Activated CD4-positive, alpha-beta T cell treated with anti-CD3 and anti-CD28 coated beads, Interleukin-2, Interleukin-4, amounts not matched to agents 100 ng/mL and 50 ng/mL, durations not matched to agents 16 hours and 8 hours (primary cell): ENCODE measurements at regions not wholly inside any gene's neighbourhood (a gene's known extent, or its start where the extent isn't known, plus 50 kb on each side); places are given as distances from the start of the nearest gene placed in this dataset.

Source experiments
- DNase-seq: peaks from one replicate; pipeline ENCODE4 v3.0.0-alpha.2; 2020; ENCODE audit warnings: low spot score

DNA sequence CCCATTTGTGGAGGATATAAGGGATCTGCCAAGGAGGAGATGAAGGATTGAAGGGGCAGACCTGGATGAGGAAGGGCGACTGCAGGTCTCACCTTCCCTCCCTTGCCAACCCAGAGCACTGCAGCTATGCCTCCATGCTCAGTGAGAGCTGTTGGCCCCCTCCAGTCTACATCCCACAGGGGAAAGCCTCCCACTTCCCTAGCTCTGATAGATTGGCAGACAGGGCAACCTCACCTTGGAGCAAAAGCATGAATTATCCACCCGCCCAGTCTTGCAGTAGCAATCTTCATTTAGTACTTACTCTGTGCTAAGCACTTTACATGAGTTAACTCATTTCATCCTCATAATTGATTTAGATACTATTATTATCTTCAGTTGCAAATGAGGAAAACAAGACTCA is 70.4 kb upstream of the SMNDC1 start:
- DNase-seq, result no peak

DNA sequence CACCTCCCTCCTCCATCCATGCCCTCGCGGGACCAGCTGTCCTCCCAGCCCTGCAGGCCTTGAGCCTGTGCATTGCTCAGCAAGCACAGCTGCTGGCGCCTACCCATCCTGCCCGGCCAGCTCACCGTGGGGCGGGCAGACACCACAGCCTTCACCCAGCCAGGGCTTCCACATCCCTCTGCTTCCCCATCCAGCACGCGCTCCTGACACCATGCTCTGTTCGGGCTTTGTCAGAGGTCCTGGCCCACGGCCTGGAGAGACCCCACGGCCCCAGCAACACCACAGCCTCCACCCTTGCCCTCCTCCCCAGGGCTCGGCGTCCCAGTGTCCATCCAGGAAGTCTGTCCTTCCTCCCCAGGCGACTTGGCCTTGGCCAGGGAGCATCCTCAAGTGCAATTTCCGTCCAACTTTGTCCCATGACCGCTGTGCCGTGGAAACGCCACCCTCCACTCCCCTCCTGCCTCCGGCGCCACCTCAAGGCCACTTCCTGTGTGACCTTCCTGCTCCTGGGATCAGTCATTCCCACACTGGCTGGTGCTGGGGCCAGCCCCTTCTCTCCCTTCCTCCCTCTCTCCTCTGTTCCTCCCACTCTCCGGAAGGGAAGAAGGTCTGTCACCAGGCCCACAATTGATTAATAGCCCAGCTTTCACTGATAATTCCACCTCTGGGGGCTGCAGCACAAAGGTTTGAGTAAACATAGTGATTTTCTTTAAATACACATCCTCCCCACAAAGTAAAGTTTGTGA is 71.5 kb upstream of the SMNDC1 start:
- no peak for DNase-seq

DNA sequence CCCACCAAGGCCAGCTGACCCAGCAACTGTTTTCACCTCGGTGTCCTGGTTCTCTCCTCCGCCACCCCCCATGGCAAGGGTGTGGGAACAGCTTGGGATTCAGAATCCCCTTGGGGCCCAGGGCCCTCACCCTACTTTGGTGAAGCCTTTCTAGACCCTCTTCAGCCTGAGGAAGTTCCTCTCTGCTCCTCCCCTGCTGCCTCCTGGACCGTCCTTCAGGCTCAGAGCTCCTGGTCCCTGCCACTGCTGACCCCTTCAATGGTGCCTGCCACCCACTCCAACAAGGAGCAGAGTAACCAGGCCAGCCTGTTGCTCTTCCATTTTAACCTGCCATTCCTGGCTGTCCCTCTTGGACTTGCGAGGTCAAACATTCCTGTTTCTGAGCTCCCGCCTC is 72.0 kb upstream of the SMNDC1 start:
- DNase-seq, result no peak

DNA sequence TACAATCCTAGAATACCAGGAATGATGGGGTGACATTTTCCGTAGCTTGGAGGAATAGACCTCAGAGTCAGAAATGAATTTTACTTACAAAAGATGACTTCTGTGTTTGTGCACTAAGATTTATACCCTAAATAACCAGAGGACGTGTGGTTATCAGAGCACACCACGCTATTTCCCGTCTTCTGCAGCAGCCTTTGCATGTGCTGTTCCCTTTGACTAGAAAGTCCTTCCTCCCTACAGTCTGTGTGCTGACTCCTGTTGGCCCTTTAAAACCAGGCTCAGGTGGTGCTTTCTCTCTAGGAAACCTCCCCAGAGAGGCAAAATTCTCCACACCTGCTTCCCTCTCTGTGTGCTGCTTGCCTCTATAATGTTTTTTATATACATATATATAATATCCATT is 73.3 kb upstream of the SMNDC1 start:
- no peak for DNase-seq

DNA sequence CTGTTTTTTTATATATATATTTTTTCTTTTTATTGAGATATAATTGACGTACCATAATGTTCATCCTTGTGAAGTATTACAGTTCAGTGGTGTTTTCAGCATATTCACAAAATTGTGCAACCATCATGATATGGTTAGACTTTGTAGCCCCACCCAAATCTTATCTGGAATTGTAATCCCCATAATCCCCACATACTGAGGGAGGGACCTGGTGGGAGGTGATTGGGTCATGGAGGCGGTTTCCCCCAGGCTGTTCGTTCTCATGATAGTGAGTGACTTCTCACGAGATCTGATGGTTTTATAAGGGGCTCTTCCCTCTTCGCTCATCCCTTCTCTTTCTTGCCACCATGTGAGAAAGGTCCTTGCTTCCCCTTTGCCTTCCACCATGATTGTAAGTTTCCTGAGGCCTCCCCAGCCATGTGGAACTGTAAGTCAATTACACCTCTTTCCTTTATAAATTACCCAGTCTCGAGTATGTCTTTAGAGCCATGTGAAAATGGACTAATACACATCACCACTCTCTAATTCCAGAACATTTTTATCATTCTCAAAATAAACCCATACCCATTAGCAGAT is 73.9 kb upstream of the SMNDC1 start:
- no peak for DNase-seq

DNA sequence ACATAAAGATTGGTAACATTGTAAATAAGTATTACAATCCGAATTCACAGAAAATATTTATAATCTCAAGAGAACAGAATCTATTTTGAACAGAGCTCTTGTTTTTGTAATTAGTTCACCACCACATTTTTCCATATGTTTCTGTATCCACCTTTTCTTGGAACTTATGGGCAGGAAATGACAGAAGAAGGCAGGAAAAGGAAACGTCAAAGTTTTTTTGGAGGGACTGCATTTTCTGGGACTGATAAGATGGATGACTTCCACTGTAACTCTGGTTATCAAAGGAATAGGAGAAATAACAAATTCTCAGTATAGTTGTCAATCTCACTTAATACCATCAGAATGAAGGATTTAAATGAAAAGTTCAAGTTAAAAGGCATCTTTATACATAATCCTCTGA is 75.1 kb upstream of the SMNDC1 start:
- DNase-seq, result no peak

DNA sequence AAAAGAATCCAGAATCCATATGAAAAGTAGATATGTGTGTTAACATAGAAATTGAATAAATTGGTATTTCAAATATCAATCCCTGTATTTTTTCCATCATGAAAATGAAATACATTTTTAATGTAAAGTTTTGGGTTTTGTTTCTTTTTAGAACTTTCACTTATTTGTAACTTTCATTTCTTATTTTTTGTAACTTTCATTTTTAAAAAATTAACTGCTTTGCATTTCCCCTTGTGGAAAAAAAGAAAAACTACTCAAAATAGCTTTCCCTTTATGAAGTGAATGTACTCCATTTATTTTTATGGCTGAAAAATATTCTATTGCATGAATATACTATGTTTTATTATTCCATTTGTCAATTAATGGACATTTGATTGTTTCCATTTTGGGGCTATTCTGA is 75.6 kb upstream of the SMNDC1 start:
- DNase-seq, result no peak

DNA sequence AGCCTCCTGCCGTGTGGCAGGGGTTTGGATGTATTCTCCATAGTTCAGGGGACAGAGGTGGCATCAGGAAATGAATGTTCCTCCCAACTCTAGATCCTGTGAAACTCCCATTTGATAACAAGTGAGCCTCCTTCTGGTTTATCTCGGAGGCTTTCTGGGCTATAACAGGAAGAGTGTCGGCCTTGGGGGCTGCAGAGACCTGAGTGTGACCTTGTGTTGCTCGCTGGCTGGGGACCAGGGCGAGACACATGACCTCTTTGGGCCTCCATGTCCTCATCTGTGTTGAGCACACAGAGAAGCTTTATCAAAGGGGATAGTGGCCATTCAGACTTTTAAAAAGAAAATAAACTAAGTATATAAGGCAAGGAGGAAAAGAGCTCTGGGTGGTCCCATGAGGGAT is 78.0 kb upstream of the SMNDC1 start:
- DNase-seq, result no peak

DNA sequence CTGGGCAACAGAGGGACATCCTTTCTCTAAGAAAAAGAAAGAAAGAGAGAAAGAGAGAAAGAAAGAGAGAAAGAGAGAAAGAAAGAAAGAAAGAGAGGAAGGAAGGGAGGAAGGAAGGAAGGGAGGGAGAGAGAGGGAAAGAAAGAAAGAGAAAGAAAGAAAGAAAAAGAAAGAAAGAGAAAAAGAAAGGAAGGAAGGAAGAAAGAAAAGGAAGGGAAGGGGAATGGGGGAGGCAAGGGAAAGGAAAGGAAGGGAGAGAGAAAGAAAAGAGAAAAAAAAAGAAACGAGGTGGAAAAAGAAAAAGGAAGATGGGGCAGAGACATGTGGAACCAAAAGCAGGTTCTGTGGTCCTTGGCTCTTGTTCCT is 82.9 kb upstream of the SMNDC1 start:
- no peak for DNase-seq

DNA sequence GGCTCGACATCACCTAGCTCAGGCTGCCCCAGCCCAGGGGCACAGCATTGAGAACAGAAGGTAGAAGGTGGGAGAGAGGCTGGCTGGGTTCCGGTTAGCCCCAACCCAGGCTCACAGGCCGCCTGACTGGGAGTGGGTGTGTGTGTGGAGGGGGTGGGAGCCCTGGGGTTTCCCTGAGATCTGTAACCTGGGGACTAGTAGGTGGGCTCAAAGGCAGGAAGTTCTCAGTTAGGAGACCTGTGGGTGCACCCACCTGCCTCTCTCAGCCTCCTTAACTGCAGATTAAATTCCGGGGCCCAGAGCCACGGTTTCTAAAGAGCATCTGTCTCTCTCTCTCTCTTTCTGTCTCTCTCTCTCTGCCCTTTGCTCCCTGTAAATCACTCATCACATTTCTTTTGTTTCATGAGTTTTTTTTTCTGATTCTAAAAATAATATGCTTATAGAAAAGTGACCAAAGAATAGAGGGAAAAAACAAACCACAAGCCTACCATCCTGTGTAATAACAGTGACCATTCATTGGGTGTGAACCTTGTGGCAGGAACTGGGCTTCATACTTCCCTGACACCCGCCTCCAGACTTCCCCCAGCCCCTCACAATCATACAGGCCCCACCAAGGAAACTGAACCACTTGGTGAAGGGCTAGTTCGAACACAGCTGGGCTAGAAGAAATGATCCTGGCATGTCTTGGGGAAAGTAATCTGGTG is 83.4 kb upstream of the SMNDC1 start:
- no peak for DNase-seq

DNA sequence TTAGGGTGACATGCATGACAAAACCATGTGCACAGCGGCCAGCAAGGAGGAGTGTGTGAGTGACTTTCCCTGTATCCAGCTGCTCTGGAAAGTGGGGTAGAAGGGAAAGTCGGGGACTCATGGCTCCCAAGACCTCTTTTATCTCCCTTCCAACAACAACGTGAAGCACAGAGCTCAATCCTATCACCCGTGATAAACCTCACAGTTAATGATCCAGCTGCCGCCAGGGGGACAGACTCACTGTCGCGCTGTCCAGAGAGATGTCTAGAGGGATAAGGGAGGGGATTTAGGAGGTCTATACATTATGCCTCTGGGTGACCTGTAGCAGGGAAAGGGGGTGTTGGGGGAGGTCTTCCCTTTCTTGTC is 84.0 kb upstream of the SMNDC1 start:
- no peak for DNase-seq

DNA sequence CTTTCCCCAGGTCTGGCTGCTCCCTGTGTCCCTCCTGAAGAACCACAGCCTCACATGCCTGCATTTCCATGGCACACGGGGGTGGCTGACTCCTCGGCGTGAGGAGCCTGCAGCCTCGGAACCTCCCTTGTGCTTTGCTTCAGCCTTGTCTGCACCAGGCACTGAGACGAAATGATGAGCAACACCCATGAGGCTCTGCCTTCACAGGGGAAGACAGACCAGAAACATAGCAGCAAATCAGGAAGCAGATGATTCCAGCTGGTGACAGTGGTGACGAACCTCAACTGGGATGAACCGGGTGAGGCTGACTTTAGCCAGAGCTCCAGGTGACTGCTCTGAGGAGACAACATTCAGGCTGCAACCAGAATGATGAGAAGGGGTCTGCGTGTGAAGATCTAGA is 84.5 kb upstream of the SMNDC1 start:
- DNase-seq, result no peak

DNA sequence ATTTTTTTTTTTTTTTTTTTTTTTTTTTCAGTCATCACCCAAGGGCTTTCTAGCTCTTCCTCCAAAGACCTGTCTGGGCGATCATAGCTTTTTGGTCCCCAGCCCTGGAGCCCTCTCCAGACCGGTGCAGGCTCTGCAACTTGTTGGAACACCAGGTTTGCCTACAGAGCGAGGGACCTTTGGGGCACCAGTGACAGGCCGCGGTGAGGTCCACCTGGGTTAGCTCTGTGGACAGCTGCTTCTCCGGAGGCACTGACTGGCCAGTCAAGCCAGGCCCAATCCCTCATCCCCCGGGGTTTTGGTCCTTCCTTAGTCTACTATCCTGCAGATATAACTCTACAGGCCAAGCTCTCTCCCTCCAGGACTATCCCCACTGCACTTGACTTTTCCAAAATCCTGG is 86.8 kb upstream of the SMNDC1 start:
- DNase-seq, result no peak

DNA sequence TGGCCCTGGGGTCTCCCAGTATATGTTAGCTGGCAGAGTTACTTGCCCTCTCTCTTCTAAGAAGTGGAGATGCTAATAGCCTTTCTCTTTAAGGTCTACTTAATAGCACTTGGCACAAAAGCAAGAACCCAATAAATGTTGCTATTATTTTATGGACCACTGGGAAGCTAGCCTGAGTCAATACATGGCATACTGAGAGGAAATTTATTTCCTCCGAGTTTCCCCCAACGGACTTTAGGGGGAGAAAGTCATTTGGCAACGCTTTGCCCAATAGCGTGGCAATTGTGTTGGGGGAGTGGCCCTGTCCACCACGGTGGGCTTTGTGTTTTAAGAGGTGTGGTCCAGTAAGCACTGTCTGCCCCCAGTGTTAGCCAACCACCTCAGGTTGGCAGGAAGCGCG is 87.4 kb upstream of the SMNDC1 start:
- DNase-seq, result no peak

DNA sequence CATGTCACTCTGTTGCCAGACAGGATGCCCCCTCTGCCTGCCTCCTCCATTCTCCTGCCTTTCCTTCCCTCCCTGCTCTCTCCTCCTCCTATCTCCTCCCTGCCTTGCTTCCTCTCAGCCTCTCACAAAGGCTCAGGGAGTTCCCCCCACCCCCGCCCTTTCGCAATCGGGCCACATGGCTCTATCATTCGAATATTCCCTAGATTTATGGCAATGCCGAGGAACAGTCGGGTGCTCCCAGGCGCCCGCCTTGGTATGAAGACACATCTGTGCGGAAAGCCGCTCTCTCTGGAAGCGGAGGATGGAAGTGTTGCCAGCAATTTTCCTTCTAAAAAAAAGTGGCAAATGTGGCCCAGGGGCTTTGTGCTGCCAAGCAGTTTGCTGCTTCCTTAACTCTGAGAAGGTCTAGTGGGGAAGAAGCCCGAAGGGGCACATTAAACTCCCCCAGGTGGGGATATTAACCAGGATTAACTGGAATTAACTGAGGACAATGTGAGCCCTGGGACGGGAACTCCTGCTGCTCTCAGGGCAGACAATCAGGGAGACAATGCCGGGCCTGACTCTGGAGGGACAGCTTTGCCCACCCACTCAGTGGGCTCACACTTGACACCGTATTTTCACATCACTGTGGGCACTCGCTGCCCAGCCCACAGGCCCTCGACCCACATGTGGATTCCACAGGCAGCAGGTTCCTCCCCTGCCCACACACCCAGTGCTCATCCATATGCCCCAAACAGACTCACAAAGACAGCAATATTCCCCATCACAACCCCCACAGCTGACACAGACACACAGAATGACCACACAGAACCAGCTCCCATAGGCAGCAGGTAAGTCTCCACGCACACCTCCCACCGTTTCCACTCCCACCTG is 88.4 kb upstream of the SMNDC1 start:
- no peak for DNase-seq

DNA sequence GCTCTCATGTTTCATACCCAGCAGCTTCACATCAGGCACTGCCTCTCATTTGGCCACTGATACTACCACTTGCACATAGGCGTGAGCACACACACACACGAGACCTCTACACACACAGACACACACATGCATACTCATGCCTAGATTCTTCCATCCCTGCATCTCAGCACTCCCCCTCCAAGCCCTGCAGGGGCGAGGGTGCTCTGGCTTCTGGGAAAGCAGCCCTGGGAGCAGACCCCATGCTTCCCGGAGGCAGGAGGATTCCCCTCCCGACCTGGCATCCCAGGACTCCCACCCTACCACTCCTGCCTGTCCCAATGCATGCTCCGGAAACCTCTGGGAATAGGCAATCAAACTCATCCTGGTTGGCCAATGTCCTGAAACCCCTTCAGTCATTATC is 89.1 kb upstream of the SMNDC1 start:
- DNase-seq, result no peak

DNA sequence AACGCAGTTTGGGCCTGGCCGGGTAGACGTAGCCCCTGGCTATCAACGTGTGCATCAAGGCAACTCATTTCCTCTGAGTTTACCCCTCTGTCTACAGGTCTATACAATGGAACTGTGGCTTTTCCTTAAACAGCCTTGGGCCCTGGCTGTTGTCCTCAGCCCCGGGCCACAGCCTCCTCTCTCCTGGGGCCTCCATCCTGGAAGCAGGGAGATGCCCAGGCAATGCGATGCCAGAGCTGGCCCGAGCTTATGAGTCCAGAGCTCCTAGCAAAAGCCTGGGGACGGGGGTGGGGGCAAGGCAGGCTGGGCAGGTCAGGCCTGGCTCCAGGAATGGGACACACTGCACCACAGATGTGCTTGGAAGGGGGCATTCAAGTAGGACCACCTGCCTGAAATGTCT is 89.6 kb upstream of the SMNDC1 start:
- DNase-seq, result no peak

DNA sequence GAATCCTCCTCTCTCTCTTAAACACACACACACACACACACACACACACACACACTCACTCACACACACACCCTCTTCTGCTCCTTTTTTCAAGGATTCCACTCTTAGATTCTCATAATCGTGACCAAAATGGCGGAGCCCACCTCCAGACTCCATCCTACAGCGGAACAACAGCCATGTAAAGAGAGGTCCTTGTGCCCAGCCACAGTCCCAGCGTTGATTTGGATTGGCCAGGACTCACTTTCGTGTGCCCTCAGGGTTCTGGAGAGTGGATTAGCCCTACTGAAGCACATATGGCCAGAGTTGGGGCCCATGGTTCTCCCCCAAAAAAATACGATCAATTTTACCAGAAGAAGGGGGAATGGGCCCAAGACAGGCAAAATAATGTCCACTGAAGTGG is 90.2 kb upstream of the SMNDC1 start:
- DNase-seq, result no peak

DNA sequence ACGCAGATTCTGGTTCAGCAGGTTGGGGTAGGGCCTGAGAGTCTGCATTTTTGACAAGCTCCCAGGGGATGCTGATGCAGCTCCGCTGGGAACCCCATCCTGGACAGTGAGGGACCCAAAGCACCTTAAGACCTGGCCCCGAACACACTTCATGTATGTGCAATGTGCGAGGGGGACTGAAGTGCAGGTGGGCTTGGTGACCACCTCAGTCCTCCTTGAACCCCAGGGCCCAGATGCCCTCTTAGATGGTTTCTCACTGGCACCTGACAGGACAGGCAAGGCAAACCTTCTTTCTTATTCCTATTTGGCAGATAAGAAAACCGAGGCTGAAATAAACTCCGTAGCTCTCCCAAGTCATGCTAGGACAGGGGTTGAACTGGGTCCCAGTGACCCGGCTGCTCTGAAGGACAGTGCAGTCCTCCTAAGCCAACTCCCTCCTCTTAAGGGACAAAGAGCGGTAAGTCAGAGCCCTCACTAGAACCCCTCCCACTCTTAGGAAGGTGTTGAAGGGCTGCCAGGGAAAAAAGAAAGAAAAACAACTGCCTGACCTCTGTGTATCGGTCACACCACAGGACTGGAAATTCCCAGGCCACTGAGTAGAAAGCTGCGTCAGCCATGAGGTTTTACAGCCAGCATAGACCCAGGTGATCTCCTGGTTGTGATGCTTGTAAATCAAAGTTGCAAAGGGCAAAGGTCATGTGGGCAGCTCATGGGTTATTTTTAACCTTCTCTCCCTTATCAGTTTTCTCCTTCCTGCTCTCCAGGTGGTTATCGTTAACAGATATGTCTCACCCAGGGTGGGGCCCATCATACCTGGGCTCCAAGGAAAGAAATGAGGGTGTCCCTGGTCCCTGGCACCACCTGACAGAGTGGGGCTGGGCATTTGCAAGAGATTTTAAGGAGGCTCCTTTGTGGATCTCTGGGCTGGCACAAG is 90.9 kb upstream of the SMNDC1 start:
- DNase-seq, result peak; percentile 70

DNA sequence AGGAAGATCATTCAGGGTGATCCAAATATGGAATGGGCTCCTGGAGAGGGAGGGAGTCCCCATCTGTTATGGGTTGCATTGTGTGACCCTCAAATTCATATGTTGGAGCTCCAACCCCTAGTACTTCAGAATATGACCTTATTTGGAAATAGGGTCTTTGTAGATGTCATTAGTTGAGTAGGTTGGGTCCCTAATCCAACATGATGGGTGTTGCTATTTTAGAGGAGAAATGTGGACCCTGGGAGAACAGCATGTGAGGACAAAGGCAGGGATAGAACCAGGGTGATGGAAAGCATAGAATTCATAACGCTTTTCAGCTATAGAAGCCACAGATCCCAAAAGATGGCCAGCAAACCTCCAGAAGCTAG is 91.5 kb upstream of the SMNDC1 start:
- no peak for DNase-seq

DNA sequence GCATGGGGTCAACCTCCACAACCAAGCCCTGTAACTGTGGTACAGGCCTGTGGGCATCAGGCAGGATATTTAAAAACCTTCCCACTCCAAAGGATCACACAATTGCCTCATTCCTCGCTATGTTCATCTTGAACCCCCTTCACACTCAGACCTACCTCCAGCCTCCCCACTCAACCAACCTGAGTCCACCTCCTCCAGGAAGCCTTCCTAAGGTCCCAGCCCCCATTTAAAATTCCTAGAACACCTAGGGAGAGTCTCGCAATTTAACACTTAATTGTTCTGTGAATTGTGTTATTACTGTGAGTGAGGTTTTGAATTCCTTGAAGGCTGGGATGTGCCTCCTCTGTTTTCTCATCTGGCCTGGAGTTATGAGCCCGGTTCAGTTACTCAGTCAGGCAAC is 93.1 kb upstream of the SMNDC1 start:
- no peak for DNase-seq
